ENCODE measurements at regions not wholly inside any gene's neighbourhood (a gene's known extent, or its start where the extent isn't known, plus 50 kb on each side); places are given as distances from the start of the nearest gene placed in this dataset.

GRCh38 chr10:21145751-21146435, 248.8 kb upstream of the NEBL start:
- ATAC-seq (ENCODE audit: low FRiP score in 2 of 2) (no peak), DNase-seq (no peak)
- Histone ChIP-seq H3K9me3 (no peaks in the 10 kb centered on the region), H3K4me1 (no peaks in the 10 kb centered on the region), H3K4me3 (no peak overlapping the region), H3K36me3 (no peaks in the 10 kb centered on the region), H3K27me3 (no peaks in the 10 kb centered on the region), H3K27ac (no peak overlapping the region)
- WGBS, 2 donors = 73 to 75% methylated on average over 13 of the region's 13 CpGs
- TF ChIP-seq POLR2A (IDR thresholded peaks at IDR 0.05) (no peak), POLR2AphosphoS5 (IDR thresholded peaks at IDR 0.05) (no peak), CTCF (IDR thresholded peaks at IDR 0.05) (no peak), EP300 (IDR thresholded peaks at IDR 0.05) (no peak)

- WGBS, 2 donors = 83 to 88% methylated on average over 3 of the region's 3 CpGs
- no peak overlapping the region for H3K4me3 ChIP-seq
Measured at GRCh38 chr10:21144047-21144446, 246.9 kb upstream of the NEBL start.

GRCh38 chr10:21141946-21142492, 244.9 kb upstream of the NEBL start:
- peaks cover 0 to 4% (median 0%) of the 10 kb centered on the region in 4 donors for H3K4me1 ChIP-seq
- TF ChIP-seq POLR2A (IDR thresholded peaks at IDR 0.05) = no peak
- TF ChIP-seq EP300 (IDR thresholded peaks at IDR 0.05) = no peak
- TF ChIP-seq POLR2AphosphoS5 (IDR thresholded peaks at IDR 0.05) = no peak
- TF ChIP-seq CTCF (IDR thresholded peaks at IDR 0.05) = no peak
- no peaks in the 10 kb centered on the region for H3K27me3 ChIP-seq
- H3K4me3 ChIP-seq = no peak overlapping the region
- H3K9me3 ChIP-seq = no peaks in the 10 kb centered on the region
- H3K27ac ChIP-seq = no peak overlapping the region
- 80 to 88% methylated on average over 2 of the region's 2 CpGs for WGBS, 2 donors
- no peaks in the 10 kb centered on the region for H3K36me3 ChIP-seq
- ATAC-seq (ENCODE audit: low FRiP score in 2 of 2) (no peak), DNase-seq (no peak)

More at GRCh38 chr10:21144047-21144446, 246.9 kb upstream of the NEBL start:
- Histone ChIP-seq H3K36me3 (no peaks in the 10 kb centered on the region), H3K27me3 (no peaks in the 10 kb centered on the region), H3K9me3 (no peaks in the 10 kb centered on the region), H3K4me1 (peaks cover 0 to 4% (median 0%) of the 10 kb centered on the region in 4 donors), H3K27ac (no peak overlapping the region)
- ATAC-seq (ENCODE audit: low FRiP score in 2 of 2) (no peak), DNase-seq (no peak)
- TF ChIP-seq EP300 (IDR thresholded peaks at IDR 0.05) (no peak), POLR2AphosphoS5 (IDR thresholded peaks at IDR 0.05) (no peak), CTCF (IDR thresholded peaks at IDR 0.05) (no peak), POLR2A (IDR thresholded peaks at IDR 0.05) (no peak)

- peaks cover 0 to 11% (median 2%) of the 10 kb centered on the region in 4 donors for H3K4me1 ChIP-seq
- no peak overlapping the region for H3K4me3 ChIP-seq
- no peaks in the 10 kb centered on the region for H3K36me3 ChIP-seq
- no peak for ATAC-seq (ENCODE audit: low FRiP score in 2 of 2)
- no peaks in the 10 kb centered on the region for H3K9me3 ChIP-seq
- DNase-seq = no peak
- H3K27ac ChIP-seq = peak overlapping the region in 1 of 4 donors; percentile 11
- TF ChIP-seq POLR2A (IDR thresholded peaks at IDR 0.05) = no peak
- TF ChIP-seq CTCF (IDR thresholded peaks at IDR 0.05) = no peak
- no peak for TF ChIP-seq POLR2AphosphoS5 (IDR thresholded peaks at IDR 0.05)
- TF ChIP-seq EP300 (IDR thresholded peaks at IDR 0.05) = no peak
- no peaks in the 10 kb centered on the region for H3K27me3 ChIP-seq
- 65 to 75% methylated on average over 6 of the region's 6 CpGs for WGBS, 2 donors
Measured at GRCh38 chr10:21138769-21139340, 241.7 kb upstream of the NEBL start.
